ENCODE measurements at regions not wholly inside any gene's neighbourhood (a gene's known extent, or its start where the extent isn't known, plus 50 kb on each side); places are given as distances from the start of the nearest gene placed in this dataset.
"Not testable (repeated sequence)": the region's sequence is repeated elsewhere in the genome, so short reads cannot be mapped to it uniquely, and the experiment has no call there.

DNA sequence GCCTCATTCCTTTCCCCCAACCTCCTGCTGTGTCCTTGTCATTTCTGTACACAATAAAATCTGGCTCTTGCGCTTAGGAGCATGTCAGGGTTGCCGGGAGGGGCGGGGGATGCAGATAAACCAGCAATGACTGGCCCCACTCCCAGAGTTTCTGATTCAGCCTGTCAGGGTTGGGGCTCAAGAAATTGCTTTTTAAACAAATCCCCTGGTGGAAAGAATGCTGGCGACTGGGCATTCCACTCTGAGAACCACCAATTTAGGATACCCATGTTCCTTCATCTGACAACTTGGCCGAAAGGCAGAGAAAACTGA lies 376.4 kb downstream of the TCERG1L start:
- no peak for DNase-seq (ENCODE audit: low spot score)

DNA sequence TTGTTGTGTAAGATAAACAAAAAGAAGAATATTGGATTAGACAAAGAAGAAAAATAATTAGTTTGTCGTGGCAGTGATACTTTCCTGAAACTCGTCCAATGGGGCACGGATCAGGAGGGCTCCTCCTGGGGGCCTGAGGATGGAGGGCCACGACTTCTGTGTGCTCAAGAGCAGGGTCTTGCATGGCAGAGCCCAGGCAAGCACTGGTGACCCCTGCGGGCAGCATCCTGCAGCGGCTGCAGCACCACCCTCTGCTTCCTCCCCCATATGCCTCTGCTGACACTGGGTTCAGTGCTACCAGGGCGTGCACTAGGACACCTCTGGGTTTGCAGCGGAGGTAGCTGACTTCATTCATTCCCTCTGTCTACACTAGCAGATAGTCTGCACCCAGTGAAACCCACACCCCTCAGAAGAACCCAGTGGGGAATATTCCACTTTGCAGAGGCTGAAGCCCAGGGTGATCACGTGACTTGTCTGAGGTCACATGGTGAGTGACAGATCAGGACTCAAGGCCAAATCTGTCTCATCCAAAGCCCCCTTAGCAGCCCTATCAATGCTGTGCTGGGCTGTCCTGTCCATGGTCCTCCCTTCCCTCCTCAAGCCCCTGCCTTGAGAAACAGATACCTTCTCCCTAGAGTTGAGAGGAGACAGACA lies 375.5 kb downstream of the TCERG1L start:
- no peak for DNase-seq (ENCODE audit: low spot score)

DNA sequence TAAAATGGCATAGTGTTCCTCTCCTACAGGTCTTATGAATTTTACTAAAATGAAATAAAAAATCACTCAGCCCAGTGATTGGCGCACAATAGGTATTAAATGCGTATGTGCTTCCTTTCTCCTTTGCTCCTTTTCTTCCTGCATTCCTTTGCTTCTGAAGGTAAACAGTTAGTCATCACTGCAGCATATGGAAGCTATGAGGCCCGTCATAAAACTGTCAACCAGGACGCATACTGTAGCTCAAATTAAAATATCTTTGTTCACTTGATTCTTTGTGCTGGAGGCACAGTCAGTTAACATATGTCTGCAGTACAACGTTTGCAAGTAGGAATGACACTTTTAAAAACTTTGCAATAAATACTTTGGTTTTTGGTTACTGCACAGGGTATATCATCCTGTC lies 374.7 kb downstream of the TCERG1L start:
- no peak for DNase-seq (ENCODE audit: low spot score)

DNA sequence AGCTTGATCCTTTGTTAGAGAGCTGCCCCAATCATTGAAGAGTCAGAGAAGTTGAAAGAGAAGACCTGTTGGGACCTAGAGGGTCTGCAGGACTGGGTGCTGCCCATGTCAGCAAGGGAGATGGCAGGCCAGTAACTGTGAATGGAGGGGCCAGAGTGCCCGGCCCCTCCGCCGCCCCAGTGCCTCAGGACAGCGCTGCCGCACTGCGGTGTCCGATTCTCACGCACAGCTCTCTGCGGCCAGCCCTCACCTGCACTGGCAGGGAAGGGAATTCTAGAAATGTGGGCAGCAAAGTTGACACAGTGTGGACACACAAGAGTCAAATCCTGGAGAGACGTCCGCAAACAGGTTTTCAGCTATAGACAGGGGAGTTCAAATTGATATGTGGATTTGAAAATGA lies 373.5 kb downstream of the TCERG1L start:
- no peak for DNase-seq (ENCODE audit: low spot score)

DNA sequence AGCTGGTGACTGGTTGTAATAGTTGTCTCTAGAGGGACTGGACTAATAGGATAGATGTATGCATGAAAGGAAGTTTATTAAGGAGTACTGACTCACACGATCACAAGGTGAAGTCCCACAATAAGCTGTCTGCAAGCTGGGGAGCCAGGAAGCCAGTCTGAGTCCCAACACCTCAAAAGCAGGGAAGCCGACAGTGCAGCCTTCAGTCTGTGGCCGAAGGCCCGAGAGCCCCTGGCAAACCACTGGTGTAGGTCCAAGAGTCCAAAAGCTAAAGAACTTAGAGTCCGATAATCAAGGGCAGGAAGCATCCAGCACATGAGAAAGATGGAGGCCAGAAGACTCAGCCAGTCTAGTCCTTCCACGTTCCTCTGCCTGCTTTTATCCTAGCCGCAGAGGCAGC lies 372.6 kb downstream of the TCERG1L start:
- not testable (repeated sequence) for DNase-seq (ENCODE audit: low spot score)

DNA sequence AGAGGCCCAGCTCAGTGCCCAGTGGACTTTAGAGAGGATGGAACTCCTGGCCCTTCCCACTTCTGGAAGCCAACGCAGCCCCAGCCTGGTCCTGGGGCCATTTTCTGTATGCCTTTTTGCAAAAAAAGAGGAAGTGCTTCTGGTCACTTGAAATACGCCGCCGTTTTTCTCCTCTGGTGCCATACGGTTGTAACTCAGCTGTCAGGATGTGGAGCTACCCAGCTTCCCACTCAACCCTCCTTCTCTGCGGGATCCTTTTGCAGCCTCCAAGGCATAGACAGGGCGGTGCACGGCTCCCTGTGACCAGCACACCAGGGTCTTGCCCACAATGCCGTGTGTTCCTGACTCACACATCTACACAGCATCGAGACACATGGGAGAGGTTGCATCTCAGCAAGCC lies 369.6 kb downstream of the TCERG1L start:
- DNase-seq (ENCODE audit: low spot score): no peak

DNA sequence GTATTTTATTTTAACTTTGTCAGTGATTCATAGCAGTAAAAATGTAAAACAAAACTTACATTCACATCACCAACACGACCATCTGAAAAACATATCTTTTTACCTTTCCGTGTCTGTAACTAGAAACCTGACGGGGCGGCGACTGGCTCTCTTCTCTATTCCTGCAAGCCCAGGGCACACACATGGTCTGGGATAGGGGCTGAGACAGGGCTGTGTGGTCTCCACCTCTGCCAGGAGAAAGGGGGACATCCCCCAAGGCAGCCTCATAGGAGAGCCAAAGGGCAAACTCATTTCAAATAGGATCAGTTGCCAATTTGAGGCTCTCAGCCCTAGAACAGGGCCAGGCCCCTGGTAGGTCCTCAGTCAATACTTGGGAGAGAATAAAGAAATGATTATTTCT lies 359.4 kb downstream of the TCERG1L start:
- no peak for DNase-seq (ENCODE audit: low spot score)

DNA sequence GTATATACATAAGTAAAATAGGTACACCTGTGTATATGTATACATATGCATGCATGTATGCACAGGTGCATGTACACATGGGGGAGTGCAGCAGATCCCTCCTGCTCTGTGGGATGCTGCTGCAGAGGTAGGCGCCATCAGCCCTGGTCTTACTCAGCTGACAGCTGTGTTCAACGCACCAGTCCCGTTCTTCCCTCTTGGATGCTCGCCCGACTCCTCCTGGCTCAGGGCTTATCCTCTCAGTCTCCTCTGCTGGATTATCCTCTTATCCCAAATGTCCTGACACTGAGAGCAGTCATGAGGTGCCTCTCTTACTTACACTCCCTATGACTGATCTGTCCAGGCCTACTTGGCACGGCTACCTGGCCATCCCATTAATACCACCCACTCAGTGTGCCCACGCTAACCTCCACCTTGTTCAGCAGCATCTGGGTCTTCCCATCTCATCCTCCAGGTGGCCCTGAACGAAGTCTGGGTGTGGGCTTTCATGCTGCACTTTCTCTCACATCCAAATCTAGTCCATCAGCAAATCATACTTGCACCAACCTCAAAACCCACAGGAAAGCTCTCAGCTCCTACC lies 357.1 kb downstream of the TCERG1L start:
- no peak for DNase-seq (ENCODE audit: low spot score)

DNA sequence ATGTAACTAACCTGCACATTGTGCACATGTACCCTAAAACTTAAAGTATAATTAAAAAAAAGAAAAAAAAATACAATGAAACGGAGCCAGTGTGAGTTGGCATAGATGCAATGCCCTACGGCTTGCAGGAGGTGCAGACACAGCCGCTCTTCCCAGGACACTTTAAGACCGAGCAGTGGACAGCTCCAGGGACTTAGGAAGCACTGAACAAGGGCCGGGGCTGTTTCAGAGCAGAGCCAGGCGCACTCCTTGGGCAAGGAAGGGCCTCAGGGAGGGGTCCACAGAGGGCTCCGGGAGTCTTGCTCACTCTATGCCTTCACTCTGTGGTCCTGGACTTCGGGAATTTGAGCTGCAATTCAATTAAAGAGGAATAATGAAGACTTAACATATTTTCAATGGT lies 355.3 kb downstream of the TCERG1L start:
- no peak for DNase-seq (ENCODE audit: low spot score)

DNA sequence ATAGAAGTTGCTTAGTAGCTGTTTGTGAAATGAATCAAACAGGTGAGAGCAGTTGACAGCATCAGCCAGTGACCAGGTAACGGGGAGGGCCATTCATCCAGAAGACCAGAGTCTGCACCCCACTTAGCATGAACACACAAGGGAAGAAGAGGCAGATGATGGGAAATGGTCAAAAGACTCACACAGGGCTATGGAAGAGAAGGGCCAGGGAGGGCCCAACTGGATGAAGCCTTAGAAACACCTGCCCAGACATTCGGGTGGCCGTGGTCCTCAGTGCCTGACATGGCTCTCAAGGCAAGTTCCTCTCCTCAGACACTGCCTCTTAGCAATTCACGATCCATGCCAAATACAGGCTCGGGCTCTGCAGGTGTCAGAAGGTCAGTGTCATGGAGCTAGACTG lies 354.1 kb downstream of the TCERG1L start:
- no peak for DNase-seq (ENCODE audit: low spot score)

DNA sequence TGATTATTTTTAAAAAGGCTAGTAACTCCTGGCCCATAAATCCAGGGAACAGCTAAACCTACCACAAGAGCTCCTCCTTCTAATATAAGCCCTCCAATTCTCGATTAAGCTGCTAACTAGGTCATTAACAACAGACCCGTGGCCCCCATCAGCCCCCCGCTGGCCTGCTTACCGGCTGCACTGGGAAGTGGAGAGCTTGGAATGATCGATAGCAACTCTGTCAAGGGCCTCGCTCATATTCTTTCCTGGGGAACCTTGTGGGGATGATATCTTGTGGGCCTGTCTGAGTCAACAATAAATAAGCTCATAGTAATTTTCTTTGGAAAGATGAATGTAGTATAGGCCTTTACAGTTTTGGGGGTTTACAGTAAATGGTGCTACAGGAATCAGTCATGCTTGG lies 353.5 kb downstream of the TCERG1L start:
- no peak for DNase-seq (ENCODE audit: low spot score)

DNA sequence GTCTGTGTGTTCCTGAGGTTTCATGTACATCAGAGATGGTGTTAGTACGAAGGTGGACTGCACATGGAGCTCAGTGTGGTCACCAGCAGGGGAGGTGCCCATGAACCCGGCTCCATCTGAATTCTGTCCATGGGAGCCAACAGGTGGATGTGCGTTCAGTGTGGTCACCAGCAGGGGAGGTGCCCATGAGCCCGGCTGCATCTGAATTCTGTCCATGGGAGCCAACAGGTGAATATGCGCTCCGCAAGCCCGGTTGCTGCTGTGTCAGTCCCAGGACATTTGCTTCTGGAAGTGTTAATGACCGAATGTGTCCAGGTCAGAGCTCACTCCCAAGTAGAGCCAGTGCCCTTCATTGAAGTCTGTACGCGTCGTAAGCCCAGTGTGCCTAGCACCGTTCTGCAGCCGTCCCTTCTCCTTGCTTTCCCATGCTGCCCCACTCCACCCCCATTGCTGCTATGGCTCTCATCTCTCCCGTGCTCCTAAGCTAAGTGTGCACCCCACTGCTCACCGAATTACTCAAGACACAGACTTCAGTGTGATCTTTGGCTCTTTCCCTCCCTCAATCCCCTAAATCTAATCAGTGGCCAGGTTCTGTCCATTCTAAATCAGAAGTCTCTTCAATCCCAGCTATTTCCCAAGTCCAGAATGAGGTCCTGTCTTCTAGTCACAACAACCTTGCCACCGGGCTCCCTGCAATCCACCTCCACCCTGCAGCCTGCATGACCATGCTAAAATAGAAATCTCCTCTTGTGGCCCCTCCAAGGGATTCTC lies 352.4 kb downstream of the TCERG1L start:
- no peak for DNase-seq (ENCODE audit: low spot score)

DNA sequence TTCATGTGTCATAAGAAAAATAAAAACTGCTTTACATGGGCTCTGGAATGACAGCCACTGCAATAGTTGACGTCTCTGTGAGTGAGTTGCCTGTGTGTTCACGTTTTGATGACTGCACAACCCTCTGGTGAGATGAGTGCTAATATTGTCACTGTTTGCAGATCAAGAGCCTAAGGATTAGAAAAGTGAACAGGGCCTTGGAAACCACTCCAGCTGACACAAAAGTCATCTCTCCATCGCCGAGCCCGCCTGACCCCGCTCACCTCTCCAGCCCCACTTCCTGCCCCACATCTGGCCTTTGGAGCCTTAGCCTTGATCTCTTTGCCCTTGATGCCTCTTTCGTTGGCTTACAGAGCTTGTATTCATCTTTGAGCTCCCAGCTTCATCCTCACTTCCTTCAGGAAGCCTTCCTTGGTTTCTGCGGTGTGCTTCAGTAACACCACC lies 351.7 kb downstream of the TCERG1L start:
- no peak for DNase-seq (ENCODE audit: low spot score)

DNA sequence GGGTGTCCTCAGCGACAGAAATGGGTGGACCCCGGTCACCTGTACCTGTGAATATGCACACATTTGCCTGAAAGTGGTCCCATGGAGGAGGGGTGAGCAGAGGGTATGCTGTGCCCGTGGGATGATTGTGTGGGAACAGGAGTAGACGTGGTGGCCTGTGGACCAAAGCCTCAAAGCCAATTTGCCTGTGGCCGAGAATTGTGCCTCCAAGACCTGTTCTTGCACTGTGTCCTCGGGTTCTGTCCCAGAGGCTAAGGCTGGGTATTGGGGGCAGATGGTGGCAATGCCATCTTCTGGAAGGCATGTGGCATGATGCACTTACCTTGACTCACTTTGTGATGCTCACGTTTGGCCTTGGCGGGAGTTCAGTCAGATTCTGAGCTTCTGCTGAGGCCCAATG lies 351.0 kb downstream of the TCERG1L start:
- no peak for DNase-seq (ENCODE audit: low spot score)

DNA sequence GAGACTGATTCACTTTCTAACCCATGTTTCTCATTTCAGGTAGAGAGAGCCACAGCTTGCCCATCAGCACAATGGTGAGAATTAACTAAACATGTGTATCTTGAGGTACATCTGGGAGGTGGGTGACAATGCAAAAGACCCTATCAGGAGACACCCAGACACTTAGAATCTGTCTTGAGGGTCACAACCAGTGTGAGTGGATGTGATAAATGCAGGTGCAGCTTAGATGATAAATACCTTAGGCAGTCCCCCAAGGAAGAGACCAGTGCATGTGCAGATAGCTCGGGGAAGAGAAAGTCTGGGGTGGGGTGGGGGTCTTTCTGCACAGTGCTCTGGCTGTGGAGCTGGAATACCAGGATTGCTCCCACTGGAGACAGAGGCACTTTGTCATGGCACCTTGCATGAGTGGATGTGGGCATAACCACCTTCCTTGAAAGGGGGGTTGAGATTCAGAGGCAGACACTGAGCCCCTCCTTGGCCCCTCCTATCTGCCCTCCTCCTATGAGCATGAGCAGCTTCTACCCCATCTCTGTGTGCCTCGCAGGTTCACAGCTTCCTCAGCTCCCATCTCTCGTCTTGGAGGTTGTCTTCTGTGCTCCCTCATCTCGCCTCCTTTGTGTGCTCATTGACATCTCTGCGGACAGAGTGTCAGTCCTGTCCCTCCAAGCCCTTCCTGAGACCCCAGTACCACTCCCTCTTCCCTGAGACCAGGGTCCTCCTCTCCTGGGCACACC lies 349.8 kb downstream of the TCERG1L start:
- no peak for DNase-seq (ENCODE audit: low spot score)

DNA sequence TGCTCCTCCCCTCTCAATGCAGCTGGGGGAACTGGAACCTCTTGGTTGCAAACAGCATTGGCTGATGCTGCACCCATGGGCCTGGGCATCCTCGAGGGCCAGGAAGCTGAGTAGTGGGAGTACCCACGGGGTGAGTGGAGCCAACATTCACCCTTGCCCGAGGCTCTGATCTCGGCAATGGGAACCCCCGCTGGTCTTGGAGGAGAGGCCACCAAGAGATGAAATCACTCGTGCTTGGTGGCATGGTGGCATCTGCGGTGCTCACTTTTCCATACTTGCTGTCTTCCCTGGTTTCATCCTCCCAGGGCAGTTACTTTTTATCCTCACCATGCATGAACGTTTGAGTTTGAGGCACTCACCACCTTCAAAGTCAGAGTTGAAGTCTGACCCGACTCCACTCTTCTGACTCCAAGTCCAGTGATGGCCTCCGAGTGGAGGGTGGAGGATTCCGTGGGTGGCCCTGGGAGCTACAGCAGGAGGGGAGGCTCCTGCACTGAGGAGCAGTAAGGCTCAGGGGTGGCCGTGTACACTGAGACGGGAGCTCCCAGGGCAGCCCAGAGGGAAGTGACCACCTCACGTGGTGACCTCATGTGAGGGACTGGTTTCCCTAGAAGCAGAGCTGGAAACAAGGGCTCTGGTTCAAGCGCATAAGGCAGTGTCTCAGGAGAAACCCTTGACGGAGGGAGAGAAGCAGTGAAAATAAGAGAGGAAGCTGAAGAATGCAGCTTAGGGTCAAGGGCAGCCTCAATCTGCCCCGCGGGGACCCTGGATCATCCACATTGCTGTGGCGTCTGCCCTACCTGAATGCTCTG lies 349.1 kb downstream of the TCERG1L start:
- no peak for DNase-seq (ENCODE audit: low spot score)

DNA sequence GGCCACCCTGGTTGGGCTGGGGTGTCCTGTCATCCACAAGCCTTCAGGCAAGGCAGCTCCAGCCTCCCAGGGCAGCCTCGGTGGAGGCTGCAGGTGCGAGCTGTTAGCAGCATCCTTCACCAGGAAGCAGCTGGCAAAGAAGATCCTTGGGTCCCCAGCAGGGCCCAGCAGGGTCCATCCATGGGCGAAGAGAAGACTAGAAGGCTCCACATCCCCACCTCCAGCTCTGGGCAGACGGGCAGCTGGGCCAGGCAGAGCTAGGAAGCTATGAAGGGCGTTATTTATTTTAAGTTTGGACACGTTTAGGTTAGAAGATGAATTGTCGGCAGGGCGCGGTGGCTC lies 348.5 kb downstream of the TCERG1L start:
- no peak for DNase-seq (ENCODE audit: low spot score)

DNA sequence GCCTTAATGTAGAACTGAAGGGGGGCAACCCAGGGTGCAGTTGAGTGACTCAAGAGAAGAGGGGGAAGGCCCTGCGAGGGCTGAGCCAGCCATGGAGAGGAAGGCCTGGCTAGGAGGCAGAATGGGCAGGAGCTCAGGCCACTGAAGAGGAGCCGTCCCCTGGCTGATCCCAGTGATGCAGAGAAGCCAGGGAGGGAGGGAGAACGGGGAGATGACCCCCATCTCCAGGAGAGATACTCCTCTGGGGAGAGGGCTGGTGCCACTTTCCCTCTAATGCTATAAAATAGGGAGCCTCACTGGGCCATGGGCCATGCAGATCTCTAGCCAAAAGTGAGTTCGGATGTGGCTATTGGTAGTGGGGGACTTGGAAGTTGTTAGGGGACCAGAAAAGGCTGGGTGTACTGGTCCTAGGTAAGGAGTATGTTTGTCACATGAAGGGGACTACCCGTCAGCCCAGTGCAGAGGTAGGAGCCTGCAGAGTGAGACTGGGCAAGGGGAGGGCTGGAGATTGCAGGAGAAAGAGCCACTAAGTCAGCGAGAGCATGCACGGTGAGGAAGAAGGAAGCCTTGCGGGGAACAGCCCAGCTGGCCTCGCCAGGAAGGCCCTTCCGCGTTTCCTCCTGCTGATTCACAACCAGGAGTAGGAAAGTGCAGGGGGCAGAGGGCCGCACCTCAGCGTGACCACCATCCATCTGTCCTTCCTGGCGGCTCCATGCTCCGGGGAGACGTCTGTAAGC lies 347.6 kb downstream of the TCERG1L start:
- no peak for DNase-seq (ENCODE audit: low spot score)

DNA sequence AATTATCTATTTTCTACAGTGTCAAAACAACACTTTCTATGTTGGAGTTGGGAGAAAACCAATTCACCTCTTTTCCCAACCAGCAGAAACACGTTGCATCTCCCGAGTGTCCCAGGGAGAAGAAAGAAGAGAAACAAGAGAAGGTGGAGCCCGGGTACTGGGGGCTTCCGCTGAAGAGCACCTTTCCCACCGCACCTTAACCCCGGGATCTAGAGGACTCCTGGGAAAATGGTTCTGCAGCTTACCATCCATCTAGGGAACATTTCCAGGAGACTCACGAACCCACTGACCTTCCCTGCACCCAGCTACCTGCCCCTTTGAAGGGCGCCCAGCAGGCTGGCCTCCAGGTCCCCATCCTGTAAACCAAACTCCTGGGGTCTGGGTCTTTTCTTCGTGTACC lies 346.8 kb downstream of the TCERG1L start:
- DNase-seq (ENCODE audit: low spot score): no peak

DNA sequence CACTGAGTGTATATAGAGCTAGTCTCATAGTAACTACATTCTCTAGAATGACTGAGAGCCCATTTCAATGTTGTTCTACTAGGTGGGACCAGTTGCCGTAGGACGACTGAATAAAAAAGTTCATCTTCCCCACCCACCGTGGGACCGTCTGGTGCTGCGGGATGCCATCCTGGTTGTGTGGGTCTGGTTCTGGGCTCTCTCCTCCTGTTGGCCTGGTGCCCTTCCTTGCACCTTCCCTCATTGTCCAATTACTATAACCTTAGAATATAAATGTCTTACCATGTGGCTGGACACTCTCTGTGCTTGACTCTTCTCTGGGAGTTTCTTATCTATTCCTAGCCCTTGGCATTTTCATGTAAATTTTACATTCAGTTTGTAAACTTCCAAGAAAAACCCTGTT lies 344.4 kb downstream of the TCERG1L start:
- no peak for DNase-seq (ENCODE audit: low spot score)

DNA sequence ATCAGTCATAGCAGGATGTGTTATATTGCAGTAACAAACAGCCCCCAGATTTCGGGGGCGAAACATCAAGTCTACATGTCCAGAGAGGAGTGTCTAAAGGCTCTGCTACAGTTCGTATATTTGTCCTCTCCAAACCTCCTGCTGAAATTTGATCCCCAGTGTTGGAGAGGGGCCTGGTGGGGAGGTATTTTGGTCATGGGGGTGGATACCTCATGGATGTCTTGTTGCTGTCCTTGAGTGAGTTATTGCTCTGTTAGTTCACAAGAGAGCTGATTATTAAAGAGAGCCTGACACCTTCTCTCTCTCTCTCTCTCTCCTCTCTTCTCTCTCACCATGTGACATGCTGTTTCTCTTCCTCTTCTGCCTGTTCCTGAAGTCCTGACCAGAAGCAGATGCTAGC lies 343.7 kb downstream of the TCERG1L start:
- DNase-seq (ENCODE audit: low spot score): no peak

DNA sequence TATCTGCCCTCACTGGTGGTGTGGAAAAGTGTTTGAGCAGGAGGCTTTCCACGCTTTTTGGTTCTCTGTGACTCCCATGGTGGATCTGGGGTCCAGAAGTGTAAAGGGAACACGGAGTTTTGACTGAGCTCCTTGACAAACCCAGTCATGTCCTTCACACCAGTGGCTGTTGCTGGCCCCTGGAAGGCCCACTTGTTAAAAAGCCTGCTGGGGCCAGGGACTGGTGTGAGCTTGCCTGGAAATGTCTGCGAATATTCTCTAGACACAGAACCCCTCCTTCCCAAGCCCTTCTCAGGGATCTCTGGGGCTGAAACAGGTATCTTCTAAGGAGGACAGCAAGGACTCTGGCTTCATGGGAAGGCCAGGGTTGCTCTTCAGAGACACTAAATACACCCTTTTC lies 343.0 kb downstream of the TCERG1L start:
- DNase-seq (ENCODE audit: low spot score): no peak
